Suprapubic skin (tissue), 4 donors: ENCODE measurements at regions not wholly inside any gene's neighbourhood (a gene's known extent, or its start where the extent isn't known, plus 50 kb on each side); places are given as distances from the start of the nearest gene placed in this dataset.

Experiments used
- CTCF ChIP-seq, 2 donors: fragments of 200-600 bp in 1 of 2; fragments of 450-650 bp in 1 of 2; sonication (generic) in 1 of 2; IDR thresholded peaks; one replicate each; pipeline ENCODE4 v1.5.1; 2016 to 2019; ENCODE audit warnings: antibody characterized with exemption in 2 of 2, mild to moderate bottlenecking in 1 of 2, moderate library complexity in 1 of 2
- EP300 ChIP-seq: sonication (generic); formaldehyde crosslinking; IDR thresholded peaks from one replicate; pipeline ENCODE4 v1.6.1; 2017; ENCODE audit warnings: antibody characterized with exemption
- POLR2A ChIP-seq, 2 donors: fragments of 450-650 bp; IDR thresholded peaks; one replicate each; pipeline ENCODE4 v1.6.1; 2017; ENCODE audit warnings: antibody characterized with exemption in 2 of 2, mild to moderate bottlenecking in 2 of 2, moderate library complexity in 2 of 2
- POLR2AphosphoS5 ChIP-seq, 3 donors: sonication (generic); formaldehyde crosslinking; IDR thresholded peaks; one replicate each; pipeline ENCODE4 v1.6.1; 2017; ENCODE audit warnings: antibody characterized with exemption in 3 of 3

GRCh38 chr18:76707534-76707933 lies 114.8 kb upstream of the ZNF236 start:
- TF ChIP-seq CTCF (IDR thresholded peaks at IDR 0.05) = no peak
- TF ChIP-seq EP300 = no peak
- no peak for TF ChIP-seq POLR2AphosphoS5 (IDR thresholded peaks at IDR 0.05)
- TF ChIP-seq POLR2A (IDR thresholded peaks at IDR 0.05) = no peak
